Testis (tissue), 2 donors: ENCODE measurements at regions not wholly inside any gene's neighbourhood (a gene's known extent, or its start where the extent isn't known, plus 50 kb on each side); places are given as distances from the start of the nearest gene placed in this dataset.

Experiments used
- DNase-seq: peaks from one replicate; pipeline ENCODE4 v3.0.0-alpha.2; 2019
- H3K27ac ChIP-seq, 2 donors: fragments of 200-600 bp; sonication (generic); one replicate each; pipeline ENCODE4 v1.5.1; 2019
- H3K27me3 ChIP-seq: fragments of 200-600 bp; sonication (generic); one replicate; pipeline ENCODE4 v1.5.1; 2019
- H3K36me3 ChIP-seq: fragments of 200-600 bp; sonication (generic); one replicate; pipeline ENCODE4 v1.5.1; 2017; ENCODE audit warnings: low read depth; ENCODE audit errors: missing control alignments
- H3K4me1 ChIP-seq: fragments of 200-600 bp; sonication (generic); one replicate; pipeline ENCODE4 v1.5.1; 2019
- H3K4me3 ChIP-seq, 2 donors: fragments of 200-600 bp; sonication (generic); one replicate each; pipeline ENCODE4 v1.5.1; 2017 to 2019
- H3K9me3 ChIP-seq: fragments of 200-600 bp; sonication (generic); one replicate; pipeline ENCODE4 v1.5.1; 2017
- POLR2A ChIP-seq: fragments of 450-650 bp; IDR thresholded peaks from one replicate; pipeline ENCODE4 v1.6.1; 2017; ENCODE audit warnings: antibody characterized with exemption, mild to moderate bottlenecking, moderate library complexity
- whole genome bisulfite sequencing, 2 donors: methylation state at CpG; one replicate each; pipeline ENCODE4 v1.1.5; 2018; 5-methylcytosine and 5-hydroxymethylcytosine counted together
- intact Hi-C: fragments of 100-400 bp; cut with DNase I; formaldehyde crosslinking; loops from one replicate; pipeline ENCODE4 v1.15.1; 2023; ENCODE audit warnings: low total_unique reads
- TF ChIP-seq, protein P1 (sequence below), 3 experiments: fragments of 450-650 bp in 2 of 3; fragments of 200-600 bp in 1 of 3; sonication (generic) in 1 of 3; IDR thresholded peaks; one replicate each; pipeline ENCODE4 v1.5.1; 2016 to 2019; ENCODE audit warnings: antibody characterized with exemption in 3 of 3, mild to moderate bottlenecking in 2 of 3, moderate library complexity in 1 of 3

DNA sequence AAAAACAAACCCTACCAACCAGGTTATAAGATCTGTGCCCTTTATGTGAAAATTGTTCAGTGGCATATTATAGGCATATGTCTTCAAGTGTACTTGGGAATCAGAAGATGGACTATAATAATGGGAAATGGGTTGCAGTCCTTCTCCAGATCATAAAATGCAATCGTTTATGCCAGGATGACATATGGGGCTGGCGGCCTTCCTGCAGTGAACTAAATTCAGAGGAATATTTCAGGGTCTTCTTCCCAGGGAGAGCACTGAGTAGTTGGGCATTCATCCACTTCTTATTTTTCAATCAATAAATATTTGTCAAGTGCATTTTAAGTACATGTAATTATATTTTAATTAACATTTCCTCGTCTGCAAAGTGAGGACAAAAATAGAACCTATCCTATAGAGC is 176.2 kb upstream of the CNR1 start:
- H3K4me1 ChIP-seq, result no peaks in the 10 kb centered on the region
- WGBS, 2 donors, result 63 to 73% methylated on average over 3 of the region's 3 CpGs
- H3K9me3 ChIP-seq, result no peaks in the 10 kb centered on the region
- no peaks in the 10 kb centered on the region for H3K27me3 ChIP-seq
- TF ChIP-seq, protein P1, sequence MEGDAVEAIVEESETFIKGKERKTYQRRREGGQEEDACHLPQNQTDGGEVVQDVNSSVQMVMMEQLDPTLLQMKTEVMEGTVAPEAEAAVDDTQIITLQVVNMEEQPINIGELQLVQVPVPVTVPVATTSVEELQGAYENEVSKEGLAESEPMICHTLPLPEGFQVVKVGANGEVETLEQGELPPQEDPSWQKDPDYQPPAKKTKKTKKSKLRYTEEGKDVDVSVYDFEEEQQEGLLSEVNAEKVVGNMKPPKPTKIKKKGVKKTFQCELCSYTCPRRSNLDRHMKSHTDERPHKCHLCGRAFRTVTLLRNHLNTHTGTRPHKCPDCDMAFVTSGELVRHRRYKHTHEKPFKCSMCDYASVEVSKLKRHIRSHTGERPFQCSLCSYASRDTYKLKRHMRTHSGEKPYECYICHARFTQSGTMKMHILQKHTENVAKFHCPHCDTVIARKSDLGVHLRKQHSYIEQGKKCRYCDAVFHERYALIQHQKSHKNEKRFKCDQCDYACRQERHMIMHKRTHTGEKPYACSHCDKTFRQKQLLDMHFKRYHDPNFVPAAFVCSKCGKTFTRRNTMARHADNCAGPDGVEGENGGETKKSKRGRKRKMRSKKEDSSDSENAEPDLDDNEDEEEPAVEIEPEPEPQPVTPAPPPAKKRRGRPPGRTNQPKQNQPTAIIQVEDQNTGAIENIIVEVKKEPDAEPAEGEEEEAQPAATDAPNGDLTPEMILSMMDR (IDR thresholded peaks at IDR 0.05), result no peak
- no peak for TF ChIP-seq POLR2A
- H3K27ac ChIP-seq, result no peak overlapping the region
- intact Hi-C loops, result loop anchor here (5.0 kb wide), 1 partner anchor 240 kb away; no protein-coding TSS in a partner anchor
- H3K4me3 ChIP-seq, result no peak overlapping the region
- H3K36me3 ChIP-seq, result no peaks in the 10 kb centered on the region
- no peak for DNase-seq

DNA sequence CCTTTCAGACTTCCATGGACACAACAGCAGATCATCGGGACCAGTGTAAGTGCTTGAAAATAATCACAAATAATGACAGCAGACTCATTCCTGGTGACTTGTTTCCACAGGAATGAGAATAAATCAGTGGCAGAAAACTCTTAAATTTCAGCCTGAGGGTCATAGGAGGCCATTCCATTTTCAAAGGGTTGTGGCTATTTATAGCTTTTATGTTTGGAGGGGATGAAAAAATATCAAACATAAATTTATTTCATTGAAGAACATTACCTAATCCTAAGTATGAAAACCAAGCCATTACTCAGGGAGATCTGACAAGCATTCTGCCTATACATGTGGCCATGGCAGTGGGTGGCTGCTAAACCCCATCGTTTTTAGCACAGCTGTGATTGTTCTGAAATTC is 173.6 kb upstream of the CNR1 start:
- intact Hi-C loops, result loop anchor here (5.0 kb wide), 1 partner anchor 243 kb away; no protein-coding TSS in a partner anchor
- Histone ChIP-seq H3K27ac (no peak overlapping the region), H3K4me3 (no peak overlapping the region), H3K36me3 (no peaks in the 10 kb centered on the region), H3K27me3 (no peaks in the 10 kb centered on the region), H3K9me3 (no peaks in the 10 kb centered on the region), H3K4me1 (no peaks in the 10 kb centered on the region)
- WGBS, 2 donors, result 48 to 57% methylated on average over 2 of the region's 2 CpGs
- TF ChIP-seq POLR2A, result no peak
- TF ChIP-seq, protein P1 (IDR thresholded peaks at IDR 0.05), result no peak
- DNase-seq, result no peak

DNA sequence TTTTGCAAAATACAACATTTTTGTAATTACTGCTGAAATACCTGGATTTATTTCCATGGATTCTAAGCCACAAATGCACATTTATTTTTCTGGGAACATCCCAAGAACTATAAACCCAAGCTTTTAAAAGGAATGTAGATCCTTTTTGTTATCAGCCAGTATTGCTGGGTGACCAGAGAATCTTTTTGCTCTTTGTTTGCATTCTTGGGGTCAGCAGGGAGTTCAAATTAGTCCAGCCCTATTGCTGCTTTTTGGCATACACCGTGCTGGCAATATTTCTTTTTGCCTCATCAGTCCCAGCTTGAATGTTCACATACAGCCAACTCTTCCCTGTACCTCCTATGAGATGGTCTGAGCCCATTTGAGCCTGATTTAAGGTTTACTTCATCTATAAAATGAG is 155.2 kb upstream of the CNR1 start:
- intact Hi-C loops, result no loop called here
- 56 to 57% methylated on average over 1 of the region's 1 CpG for WGBS, 2 donors
- TF ChIP-seq POLR2A, result no peak
- TF ChIP-seq, protein P1 (IDR thresholded peaks at IDR 0.05), result no peak

DNA sequence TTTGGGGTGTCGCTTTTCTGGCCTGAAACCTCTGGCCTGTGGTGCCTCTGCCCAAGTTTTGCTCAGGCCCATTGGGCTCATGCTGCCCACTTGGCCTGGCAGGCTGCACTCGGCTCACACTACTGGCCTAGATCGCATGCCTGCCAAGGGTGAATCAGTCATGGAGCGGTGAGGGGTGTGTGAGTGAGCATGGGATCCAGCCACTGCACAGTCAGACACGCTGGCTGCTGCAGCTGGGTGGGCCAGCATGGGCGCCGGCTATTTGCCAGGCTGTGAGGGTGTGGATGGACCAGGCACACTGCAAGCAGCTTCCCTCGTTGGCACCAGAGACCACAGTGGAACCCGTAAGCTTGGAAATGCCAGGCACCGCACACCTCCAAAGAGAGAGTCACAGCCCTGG is 145.4 kb upstream of the CNR1 start:
- Histone ChIP-seq H3K9me3 (no peaks in the 10 kb centered on the region), H3K36me3 (no peaks in the 10 kb centered on the region), H3K27me3 (no peaks in the 10 kb centered on the region), H3K4me3 (no peak overlapping the region), H3K27ac (no peak overlapping the region), H3K4me1 (no peaks in the 10 kb centered on the region)
- TF ChIP-seq POLR2A, result no peak
- TF ChIP-seq, protein P1 (IDR thresholded peaks at IDR 0.05), result no peak
- intact Hi-C loops, result no loop called here
- DNase-seq, result no peak
- 96 to 100% methylated on average over 3 to 10 of the region's 10 CpGs for WGBS, 2 donors

More for the DNA sequence above, 155.2 kb upstream of the CNR1 start:
- no peaks in the 10 kb centered on the region for H3K27me3 ChIP-seq
- H3K4me3 ChIP-seq, result no peak overlapping the region
- DNase-seq, result no peak
- H3K4me1 ChIP-seq, result no peaks in the 10 kb centered on the region
- no peaks in the 10 kb centered on the region for H3K9me3 ChIP-seq
- no peak overlapping the region for H3K27ac ChIP-seq
- no peaks in the 10 kb centered on the region for H3K36me3 ChIP-seq

DNA sequence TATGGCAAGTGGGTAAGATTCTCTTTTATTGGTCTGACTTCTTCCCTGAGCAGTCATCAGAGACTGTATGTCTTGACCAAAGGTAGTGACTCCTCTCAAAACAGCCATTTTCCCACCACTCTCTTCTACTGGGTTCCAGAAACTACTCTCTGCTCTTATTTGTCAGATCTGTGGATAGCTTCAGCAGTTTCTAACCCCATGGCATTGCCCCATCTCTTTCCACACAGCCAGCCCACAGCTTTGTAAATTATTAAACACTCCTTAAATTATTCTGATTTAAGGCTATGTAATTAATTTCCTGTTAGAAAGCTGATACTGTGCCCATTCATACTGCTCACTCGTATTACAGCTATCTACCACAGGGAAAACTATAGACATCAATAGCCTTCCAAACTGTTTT is 138.4 kb upstream of the CNR1 start:
- DNase-seq, result no peak
- no peaks in the 10 kb centered on the region for H3K9me3 ChIP-seq
- intact Hi-C loops, result no loop called here
- H3K36me3 ChIP-seq, result no peaks in the 10 kb centered on the region
- WGBS, 2 donors, result 76 to 78% methylated on average over 1 of the region's 1 CpG
- peaks cover 4% of the 10 kb centered on the region for H3K4me1 ChIP-seq
- H3K27me3 ChIP-seq, result no peaks in the 10 kb centered on the region
- H3K27ac ChIP-seq, result no peak overlapping the region
- H3K4me3 ChIP-seq, result no peak overlapping the region
- TF ChIP-seq, protein P1 (IDR thresholded peaks at IDR 0.05), result no peak
- TF ChIP-seq POLR2A, result no peak
